Astrocyte (in vitro differentiated cells and primary cell): ENCODE measurements at regions not wholly inside any gene's neighbourhood (a gene's known extent, or its start where the extent isn't known, plus 50 kb on each side); places are given as distances from the start of the nearest gene placed in this dataset.

Experiments used
- DNase-seq: peaks from one replicate; pipeline ENCODE4 v3.0.0-alpha.2; 2010; ENCODE audit warnings: low read depth
- FAIRE-seq: peaks from 2 replicates; lab custom pipeline; 2011; peaks lifted over from hg19 to GRCh38; lab: Jason Lieb, UNC
- H2AFZ ChIP-seq: 2 replicates; pipeline ENCODE4 v1.6.0; 2012; ENCODE audit warnings: low read depth, low read length, inconsistent platforms
- H3K27ac ChIP-seq: 2 replicates; pipeline ENCODE4 v1.5.1; 2011; ENCODE audit warnings: low read depth, low read length, inconsistent platforms
- H3K27me3 ChIP-seq: 2 replicates; pipeline ENCODE4 v1.6.0; 2011; ENCODE audit warnings: low read length, inconsistent platforms; ENCODE audit not compliant: insufficient read depth
- H3K36me3 ChIP-seq: 2 replicates; pipeline ENCODE4 v1.5.1; 2011; ENCODE audit warnings: low read length, inconsistent platforms; ENCODE audit not compliant: insufficient read depth
- H3K4me1 ChIP-seq: 2 replicates; pipeline ENCODE4 v1.5.1; 2011; ENCODE audit warnings: low read length, inconsistent platforms; ENCODE audit not compliant: insufficient read depth
- H3K4me2 ChIP-seq: 2 replicates; pipeline ENCODE4 v1.6.0; 2012; ENCODE audit warnings: low read length, inconsistent platforms
- H3K4me3 ChIP-seq: 2 replicates; pipeline ENCODE4 v1.5.1; 2011; ENCODE audit warnings: low read depth, mild to moderate bottlenecking, low read length, inconsistent platforms; ENCODE audit not compliant: insufficient read depth
- H3K79me2 ChIP-seq: 2 replicates; pipeline ENCODE4 v1.6.0; 2012; ENCODE audit warnings: mild to moderate bottlenecking, low read length, inconsistent platforms; ENCODE audit not compliant: insufficient read depth
- H3K9ac ChIP-seq: 2 replicates; pipeline ENCODE4 v1.6.0; 2012; ENCODE audit warnings: mild to moderate bottlenecking, low read length, inconsistent platforms
- H3K9me3 ChIP-seq: 2 replicates; pipeline ENCODE4 v1.5.1; 2012; ENCODE audit warnings: low read depth, mild to moderate bottlenecking, low read length, inconsistent platforms; ENCODE audit not compliant: insufficient read depth
- H4K20me1 ChIP-seq: 2 replicates; pipeline ENCODE4 v1.6.0; 2012; ENCODE audit warnings: low read length, inconsistent platforms; ENCODE audit not compliant: insufficient read depth
- H3K27ac Mint-ChIP-seq: one replicate; pipeline ENCODE4 v1.8.0; 2021; ENCODE audit warnings: mild to moderate bottlenecking, mixed read lengths; ENCODE audit not compliant: unreplicated experiment
- H3K27me3 Mint-ChIP-seq: one replicate; pipeline ENCODE4 v1.8.0; 2021; ENCODE audit warnings: low read depth, mixed read lengths; ENCODE audit not compliant: unreplicated experiment
- H3K36me3 Mint-ChIP-seq: one replicate; pipeline ENCODE4 v1.8.0; 2021; ENCODE audit warnings: low read depth, mixed read lengths; ENCODE audit not compliant: unreplicated experiment
- H3K4me1 Mint-ChIP-seq: one replicate; pipeline ENCODE4 v1.8.0; 2021; ENCODE audit warnings: low read depth, mixed read lengths; ENCODE audit not compliant: unreplicated experiment
- H3K4me3 Mint-ChIP-seq: one replicate; pipeline ENCODE4 v1.8.0; 2021; ENCODE audit warnings: mild to moderate bottlenecking, moderate library complexity, mixed read lengths; ENCODE audit not compliant: unreplicated experiment
- H3K9me3 Mint-ChIP-seq: one replicate; pipeline ENCODE4 v1.8.0; 2021; ENCODE audit warnings: mild to moderate bottlenecking, mixed read lengths; ENCODE audit not compliant: unreplicated experiment
- CTCF ChIP-seq: IDR thresholded peaks from 2 replicates; pipeline ENCODE4 v1.5.1; 2011; ENCODE audit warnings: low read depth, mild to moderate bottlenecking, inconsistent platforms, low read length, moderate library complexity; ENCODE audit not compliant: insufficient read depth
- EZH2 ChIP-seq: IDR thresholded peaks from 2 replicates; pipeline ENCODE4 v1.6.1; 2012; ENCODE audit warnings: mild to moderate bottlenecking, low read length, inconsistent platforms; ENCODE audit not compliant: insufficient read depth

GRCh38 chr3:44050867-44051266 lies 190.8 kb upstream of the TOPAZ1 start:
- no peak for DNase-seq
- H3K9me3 ChIP-seq, result no peaks in the 10 kb centered on the region
- no peaks in the 10 kb centered on the region for H3K27me3 Mint-ChIP-seq
- peaks cover 2% of the 10 kb centered on the region for H3K27me3 ChIP-seq
- H3K36me3 ChIP-seq, result no peaks in the 10 kb centered on the region
- H2AFZ ChIP-seq, result no peak overlapping the region
- no peak overlapping the region for H3K9ac ChIP-seq
- no peak overlapping the region for H3K4me3 Mint-ChIP-seq
- no peaks in the 10 kb centered on the region for H3K79me2 ChIP-seq
- H3K27ac Mint-ChIP-seq, result no peak overlapping the region
- peaks cover 2% of the 10 kb centered on the region for H3K4me1 ChIP-seq
- peaks cover 19% of the 10 kb centered on the region for H3K36me3 Mint-ChIP-seq
- H3K4me2 ChIP-seq, result no peak overlapping the region
- FAIRE-seq, result no peak
- H3K4me3 ChIP-seq, result no peak overlapping the region
- H3K27ac ChIP-seq, result no peak overlapping the region
- peaks cover 2% of the 10 kb centered on the region for H3K9me3 Mint-ChIP-seq
- peaks cover 43% of the 10 kb centered on the region for H3K4me1 Mint-ChIP-seq
- TF ChIP-seq EZH2 (no peak), CTCF (no peak)
- H4K20me1 ChIP-seq, result no peaks in the 10 kb centered on the region

- DNase-seq (peak; percentile 78), FAIRE-seq (no peak)
- H3K4me3 Mint-ChIP-seq, result no peak overlapping the region
These were observed 185.7 kb upstream of the TOPAZ1 start for GRCh38 chr3:44055951-44056350.

More at GRCh38 chr3:44055951-44056350, 185.7 kb upstream of the TOPAZ1 start:
- TF ChIP-seq EZH2 (no peak), CTCF (no peak)
- no peak overlapping the region for H3K4me2 ChIP-seq
- H3K79me2 ChIP-seq, result no peaks in the 10 kb centered on the region
- no peak overlapping the region for H3K9ac ChIP-seq
- peaks cover 6% of the 10 kb centered on the region for H3K27me3 ChIP-seq
- H2AFZ ChIP-seq, result no peak overlapping the region
- H3K27ac ChIP-seq, result no peak overlapping the region
- peaks cover 6% of the 10 kb centered on the region for H4K20me1 ChIP-seq
- no peaks in the 10 kb centered on the region for H3K27me3 Mint-ChIP-seq
- peaks cover 7% of the 10 kb centered on the region for H3K4me1 ChIP-seq
- H3K36me3 ChIP-seq, result no peaks in the 10 kb centered on the region
- H3K4me3 ChIP-seq, result no peak overlapping the region
- peaks cover 2% of the 10 kb centered on the region for H3K9me3 Mint-ChIP-seq
- no peaks in the 10 kb centered on the region for H3K9me3 ChIP-seq
- H3K27ac Mint-ChIP-seq, result peak overlapping the region; percentile 30
- H3K36me3 Mint-ChIP-seq, result peaks cover 9% of the 10 kb centered on the region
- H3K4me1 Mint-ChIP-seq, result peaks cover 42% of the 10 kb centered on the region
